NCI-H1092 treated with DMSO at 0.1 percent for 48 hours (cell line): ENCODE measurements at regions not wholly inside any gene's neighbourhood (a gene's known extent, or its start where the extent isn't known, plus 50 kb on each side); places are given as distances from the start of the nearest gene placed in this dataset.
"Not testable (repeated sequence)": the region's sequence is repeated elsewhere in the genome, so short reads cannot be mapped to it uniquely, and the experiment has no call there.

Experiments used
- DNase-seq: peaks from one replicate; lab custom pipeline; 2025; lab: John Stamatoyannopoulos, UW

GRCh38 chr12:34405286-34406227, 383.3 kb downstream of the ALG10 start:
- DNase-seq: no peak

- no peak for DNase-seq
Measured at GRCh38 chr12:34406228-34406995, 384.1 kb downstream of the ALG10 start.

GRCh38 chr12:34406996-34407300, 384.7 kb downstream of the ALG10 start:
- no peak for DNase-seq

GRCh38 chr12:34407813-34408212, 385.5 kb downstream of the ALG10 start:
- DNase-seq: no peak

- DNase-seq: not testable (repeated sequence)
Measured at GRCh38 chr12:34431509-34431908, 409.2 kb downstream of the ALG10 start.
